HepG2 (cell line): ENCODE measurements at regions not wholly inside any gene's neighbourhood (a gene's known extent, or its start where the extent isn't known, plus 50 kb on each side); places are given as distances from the start of the nearest gene placed in this dataset.
A peak's percentile ranks its signal among the peaks of the same experiment; 100 is the strongest.
"Not testable (repeated sequence)": the region's sequence is repeated elsewhere in the genome, so short reads cannot be mapped to it uniquely, and the experiment has no call there.

Source experiments
- ATAC-seq: fragments of 200-7000 bp; cut with Tn5 transposase; 3 replicates; pipeline ENCODE4 v1.9.1; 2020; ENCODE audit warnings: mild to moderate bottlenecking, moderate library complexity
- BruUV-seq: library from RNA; stranded (reverse); fragments of 400-500 nt; replicated peaks from 2 replicates; lab custom pipeline; 2021; lab: Mats Ljungman, UMichigan
- CTCF ChIA-PET: fragments of 300-600 bp; formaldehyde crosslinking; extraction: SDS; loops from one replicate; lab custom pipeline; 2021; ENCODE audit warnings: low total read pairs, inconsistent platforms, low intra/inter-chr PET ratio; lab: Yijun Ruan, JAX
- POLR2A ChIA-PET: fragments of 350-600 bp; sonication (Branson Sonifier 250); formaldehyde crosslinking; loops from one replicate; lab custom pipeline; 2020; ENCODE audit warnings: antibody characterized with exemption, inconsistent platforms; lab: Yijun Ruan, JAX
- DNase-seq: peaks from one replicate; pipeline ENCODE4 v3.0.0-alpha.2; 2015; ENCODE audit warnings: low spot score
- FAIRE-seq: peaks from 3 replicates; lab custom pipeline; 2011; peaks lifted over from hg19 to GRCh38; lab: Jason Lieb, UNC
- H2AFZ ChIP-seq: one replicate; pipeline ENCODE4 v1.6.1; 2011; ENCODE audit warnings: low read length, inconsistent platforms
- H3K27ac ChIP-seq: fragments of 300-600 bp; 3 replicates; pipeline ENCODE4 v1.8.0; 2011; ENCODE audit warnings: mixed run types, mild to moderate bottlenecking, mixed read lengths, low read length, inconsistent platforms; ENCODE audit not compliant: insufficient read depth; ENCODE audit errors: extremely low read length
- H3K27me3 ChIP-seq, 2 experiments: fragments of 200-600 bp in 1 of 2; 2 replicates in 1 of 2; 3 replicates in 1 of 2; pipeline versions ENCODE4 v1.6.0 to v1.8.0; 2011; ENCODE audit warnings: low read length in 2 of 2, mild to moderate bottlenecking in 2 of 2, moderate library complexity in 2 of 2, inconsistent platforms in 1 of 2; ENCODE audit not compliant: insufficient read depth in 2 of 2, control insufficient read depth in 1 of 2
- H3K36me3 ChIP-seq, 2 experiments: fragments of 200-600 bp in 1 of 2; replicated peaks in 1 of 2; 2 replicates in 1 of 2; 3 replicates in 1 of 2; pipeline versions ENCODE4 v1.5.1 to v1.8.0; 2011; ENCODE audit warnings: low read length in 2 of 2, inconsistent platforms in 1 of 2; ENCODE audit not compliant: insufficient read depth in 2 of 2, control insufficient read depth in 1 of 2
- H3K4me1 ChIP-seq: 2 replicates; pipeline ENCODE4 v1.5.1; 2012; ENCODE audit warnings: low read length, inconsistent platforms; ENCODE audit not compliant: insufficient read depth
- H3K4me2 ChIP-seq: 2 replicates; pipeline ENCODE4 v1.6.0; 2011; ENCODE audit warnings: low read depth, low read length, inconsistent platforms
- H3K4me3 ChIP-seq, 3 experiments: fragments of 200-600 bp in 1 of 3; sonication (generic), shearing (Covaris generic) in 1 of 3; replicated peaks in 1 of 3; 2 replicates each; pipeline ENCODE4 v1.5.1; 2011 to 2016; ENCODE audit warnings: low read length in 3 of 3, inconsistent platforms in 2 of 3, low read depth in 2 of 3, mild to moderate bottlenecking in 2 of 3, control low read depth in 1 of 3, mixed read lengths in 1 of 3; ENCODE audit not compliant: insufficient read depth in 1 of 3
- H3K79me2 ChIP-seq: one replicate; pipeline ENCODE4 v1.6.1; 2011; ENCODE audit warnings: low read length, inconsistent platforms; ENCODE audit not compliant: insufficient read depth
- H3K9ac ChIP-seq: 2 replicates; pipeline ENCODE4 v1.6.0; 2011; ENCODE audit warnings: mild to moderate bottlenecking, low read depth, low read length, inconsistent platforms; ENCODE audit not compliant: insufficient read depth
- H3K9me3 ChIP-seq: 2 replicates; pipeline ENCODE4 v1.5.1; 2012; ENCODE audit warnings: mild to moderate bottlenecking, low read length
- H4K20me1 ChIP-seq: 2 replicates; pipeline ENCODE4 v1.6.0; 2011; ENCODE audit warnings: inconsistent platforms, mild to moderate bottlenecking, low read length, moderate library complexity; ENCODE audit not compliant: insufficient read depth
- HDAC1 ChIP-seq: sonication (generic); formaldehyde crosslinking; IDR thresholded peaks from 2 replicates; pipeline ENCODE4 v1.5.1; 2020; ENCODE audit warnings: mild to moderate bottlenecking, missing genetic modification reagents
- MNT ChIP-seq: fragments of 450-650 bp; IDR thresholded peaks from 2 replicates; pipeline ENCODE4 v1.6.1; 2016
- NFE2L2 ChIP-seq: fragments of 150-350 bp; IDR thresholded peaks from 2 replicates; pipeline ENCODE4 v1.6.1; 2014; ENCODE audit warnings: low read length
- STAT6 ChIP-seq: sonication (generic); formaldehyde crosslinking; IDR thresholded peaks from 2 replicates; pipeline ENCODE4 v1.4.0; 2020; ENCODE audit warnings: missing genetic modification reagents, mild to moderate bottlenecking, borderline replicate concordance
- ZNF770 ChIP-seq: sonication (generic); formaldehyde crosslinking; IDR thresholded peaks from 2 replicates; pipeline ENCODE4 v1.5.0; 2020; ENCODE audit warnings: mild to moderate bottlenecking, missing genetic modification reagents
- WGBS: methylation state at CpG from one replicate; pipeline ENCODE4 v1.1.6; 2017; ENCODE audit warnings: low lambda C conversion rate; 5-methylcytosine and 5-hydroxymethylcytosine counted together
- in situ Hi-C: cut with HindIII; loops from 2 replicates; pipeline ENCODE4 v1.10.0; 2017; ENCODE audit warnings: low pct_unique_long_range_greater_than_20kb; ENCODE audit not compliant: extremely low pct_ligation_motif_present
- intact Hi-C: fragments of 100-400 bp; cut with micrococcal nuclease; formaldehyde crosslinking; loops from one replicate; pipeline ENCODE4 v1.10.0; 2022; ENCODE audit not compliant: unreplicated experiment

GRCh38 chr2:82333697-82334096, 2029.1 kb upstream of the LRRTM1 start:
- no peaks in the 10 kb centered on the region for H3K79me2 ChIP-seq
- no peak overlapping the region for H3K4me2 ChIP-seq
- no peaks in the 10 kb centered on the region for H3K27me3 ChIP-seq
- intact Hi-C loops, result no loop called here
- 2% methylated on average over 9 of the region's 9 CpGs for WGBS
- H4K20me1 ChIP-seq, result no peaks in the 10 kb centered on the region
- H3K4me3 ChIP-seq, result no peak overlapping the region
- no peak for TF ChIP-seq NFE2L2
- TF ChIP-seq ZNF770 (CRISPR knock-in tag), result no peak
- no peak for TF ChIP-seq HDAC1 (CRISPR knock-in tag)
- POLR2A ChIA-PET, result no interaction called here
- H3K27ac ChIP-seq, result no peak overlapping the region
- FAIRE-seq (no peak), DNase-seq (no peak), ATAC-seq (peak; percentile 57; the same call in 2 of the 3 replicates)
- H3K36me3 ChIP-seq, result no peaks in the 10 kb centered on the region
- H3K9ac ChIP-seq, result no peak overlapping the region
- no TSS peak for BruUV-seq
- no peaks in the 10 kb centered on the region for H3K4me1 ChIP-seq
- in situ Hi-C loops, result no loop called here
- no peaks in the 10 kb centered on the region for H3K9me3 ChIP-seq
- CTCF ChIA-PET, result no interaction called here
- no peak overlapping the region for H2AFZ ChIP-seq

GRCh38 chr2:82330155-82330554, 2025.6 kb upstream of the LRRTM1 start:
- no peaks in the 10 kb centered on the region for H3K36me3 ChIP-seq
- no peaks in the 10 kb centered on the region for H4K20me1 ChIP-seq
- TF ChIP-seq STAT6 (CRISPR knock-in tag) (no peak), MNT (no peak)
- H3K9me3 ChIP-seq, result peaks cover 8% of the 10 kb centered on the region; the same call in 1 of the 2 replicates
- no peak overlapping the region for H3K4me3 ChIP-seq
- no peaks in the 10 kb centered on the region for H3K79me2 ChIP-seq
- ChIA-PET POLR2A (no interaction called here), CTCF (no interaction called here)
- no peaks in the 10 kb centered on the region for H3K27me3 ChIP-seq
- no peak overlapping the region for H2AFZ ChIP-seq
- ATAC-seq, result no peak
- FAIRE-seq, result no peak
- H3K4me1 ChIP-seq, result no peaks in the 10 kb centered on the region
- H3K9ac ChIP-seq, result no peak overlapping the region
- H3K27ac ChIP-seq, result no peak overlapping the region
- WGBS, result 6% methylated on average over 2 of the region's 2 CpGs
- intact Hi-C loops, result no loop called here
- in situ Hi-C loops, result no loop called here
- H3K4me2 ChIP-seq, result no peak overlapping the region
- no peak for DNase-seq
- no TSS peak for BruUV-seq

- H4K20me1 ChIP-seq, H3K27me3 ChIP-seq, ATAC-seq, H3K79me2 ChIP-seq, H2AFZ ChIP-seq, H3K4me2 ChIP-seq, CTCF ChIA-PET, H3K4me1 ChIP-seq, POLR2A ChIA-PET, H3K9me3 ChIP-seq, DNase-seq, H3K9ac ChIP-seq, H3K4me3 ChIP-seq, in situ Hi-C loops, intact Hi-C loops, H3K36me3 ChIP-seq, H3K27ac ChIP-seq, FAIRE-seq, BruUV-seq: not testable (repeated sequence)
- 72% methylated on average over 36 of the region's 42 CpGs for WGBS
Observed at GRCh38 chr2:82326180-82326767, 2021.7 kb upstream of the LRRTM1 start.
